Skeletal muscle cell (primary cell): ENCODE measurements at regions not wholly inside any gene's neighbourhood (a gene's known extent, or its start where the extent isn't known, plus 50 kb on each side); places are given as distances from the start of the nearest gene placed in this dataset.

Experiments used
- DNase-seq: peaks from one replicate; pipeline ENCODE4 v3.0.0-alpha.2; 2010; ENCODE audit warnings: low read depth
- H3K4me3 ChIP-seq: 2 replicates; pipeline ENCODE4 v1.5.1; 2011; ENCODE audit warnings: low read depth, mild to moderate bottlenecking, control low read depth, low read length, moderate library complexity

DNA sequence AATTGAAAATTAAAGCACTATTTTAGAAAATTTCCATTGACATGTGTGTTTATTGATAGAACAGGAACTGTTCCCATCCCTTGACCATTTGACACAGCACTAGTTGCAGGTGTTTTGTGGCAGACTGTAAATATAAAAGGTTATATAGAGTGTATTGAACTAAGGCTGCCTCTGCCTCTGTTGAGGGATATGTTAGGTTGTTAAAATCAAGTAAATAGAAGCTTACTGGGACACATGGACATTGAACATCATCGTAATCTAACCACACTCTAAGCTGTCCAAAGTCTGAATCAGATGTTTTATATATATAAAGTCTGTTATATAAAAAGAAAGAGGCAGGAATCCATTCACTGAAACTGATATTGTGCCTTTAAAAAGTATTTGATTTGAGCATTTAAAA lies 308.1 kb upstream of the PKN2 start:
- DNase-seq = no peak
- no peak overlapping the region for H3K4me3 ChIP-seq

DNA sequence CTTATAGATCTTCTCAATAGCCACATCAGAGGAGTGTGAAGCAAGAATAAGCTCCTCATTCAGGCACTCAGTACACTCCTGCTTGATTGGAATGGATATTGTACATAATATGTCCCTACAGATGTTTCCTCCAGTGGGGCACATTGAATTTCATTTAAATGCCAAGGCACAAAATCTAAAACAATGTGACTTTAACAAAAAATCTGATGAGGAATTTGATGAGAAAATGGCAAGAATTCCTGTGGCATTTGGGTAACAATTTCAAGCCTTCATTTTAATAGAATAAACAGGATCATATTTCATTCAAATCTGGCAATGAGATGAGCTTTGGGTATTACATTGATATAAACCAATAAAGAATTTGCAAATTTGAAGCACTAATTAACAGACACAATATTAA lies 307.7 kb upstream of the PKN2 start:
- no peak overlapping the region for H3K4me3 ChIP-seq
- DNase-seq = no peak

DNA sequence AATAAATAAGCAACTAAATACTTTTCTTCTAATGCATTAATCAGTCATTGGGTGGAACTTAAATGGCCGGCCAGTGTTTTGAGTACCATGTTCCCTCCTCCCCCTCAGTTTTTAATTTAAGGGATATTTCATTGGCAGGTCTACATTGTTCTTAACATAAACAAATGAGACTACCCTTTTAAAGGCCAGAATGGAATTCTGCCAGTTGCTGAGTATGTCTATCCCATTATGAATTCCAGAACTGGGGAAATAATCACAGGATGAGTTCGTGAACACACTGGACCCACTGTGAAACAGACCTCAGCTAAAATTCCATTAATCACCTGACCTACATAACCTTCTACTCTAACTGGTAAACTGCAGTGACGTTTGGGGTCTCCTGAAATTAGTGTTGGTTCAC lies 305.5 kb upstream of the PKN2 start:
- no peak for DNase-seq
- H3K4me3 ChIP-seq = no peak overlapping the region

DNA sequence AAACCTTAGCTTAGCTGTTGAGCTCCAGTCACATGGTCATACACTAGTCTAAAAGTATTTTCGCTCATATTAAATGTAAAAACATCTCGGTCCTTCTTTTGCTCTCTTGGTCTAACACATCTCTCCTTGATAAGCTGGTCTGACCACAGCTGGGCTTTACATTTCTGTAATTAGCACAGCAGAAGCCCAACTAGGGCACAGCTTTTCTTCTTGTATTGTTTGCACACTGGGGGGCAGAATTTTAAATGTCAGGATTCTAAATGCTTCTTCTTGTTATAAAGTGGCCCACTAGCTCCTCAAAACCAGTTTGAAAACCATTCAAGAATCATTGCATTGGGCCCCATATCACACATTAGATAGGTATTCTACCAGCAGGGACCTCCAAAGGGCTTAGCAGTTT lies 289.1 kb upstream of the PKN2 start:
- no peak overlapping the region for H3K4me3 ChIP-seq
- no peak for DNase-seq

DNA sequence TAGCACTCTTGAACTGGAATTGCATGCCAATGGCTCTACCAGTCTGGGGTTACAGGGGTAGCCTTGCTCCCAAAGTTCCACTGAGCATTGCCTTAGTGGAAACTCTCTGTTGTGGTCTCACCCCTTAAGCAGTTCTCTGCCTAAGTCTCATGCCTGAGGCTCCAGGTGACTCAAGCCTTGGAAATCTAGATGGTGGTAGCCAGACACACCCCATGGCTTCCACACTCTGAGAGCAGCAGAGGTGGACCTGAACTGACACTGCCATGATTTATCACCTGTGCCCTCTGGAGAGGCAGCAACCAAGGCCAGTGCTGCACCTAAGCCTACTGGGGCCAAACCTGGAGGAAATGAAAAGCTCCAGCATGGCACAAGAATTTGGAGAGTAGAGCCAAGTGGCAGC lies 285.7 kb upstream of the PKN2 start:
- no peak for DNase-seq
- H3K4me3 ChIP-seq = no peak overlapping the region

DNA sequence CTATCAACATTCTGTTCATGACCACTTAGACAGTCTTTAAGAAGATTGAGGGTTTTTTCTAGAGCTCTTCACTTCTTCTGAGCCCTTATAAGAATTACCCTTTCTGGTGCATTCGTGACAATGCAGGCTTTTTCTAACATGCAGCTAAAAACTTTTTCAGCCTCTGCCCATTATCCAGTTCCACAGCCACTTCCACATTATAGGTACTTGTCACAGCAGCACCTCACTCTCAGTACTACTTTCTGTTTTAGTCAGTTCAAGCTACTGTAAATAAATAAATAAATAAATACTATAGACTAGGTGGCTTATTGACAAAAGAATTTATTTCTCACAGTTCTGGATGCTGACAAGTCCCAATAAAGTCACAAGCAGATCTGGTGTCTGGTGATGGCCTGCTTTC lies 284.4 kb upstream of the PKN2 start:
- no peak overlapping the region for H3K4me3 ChIP-seq
- DNase-seq = no peak

DNA sequence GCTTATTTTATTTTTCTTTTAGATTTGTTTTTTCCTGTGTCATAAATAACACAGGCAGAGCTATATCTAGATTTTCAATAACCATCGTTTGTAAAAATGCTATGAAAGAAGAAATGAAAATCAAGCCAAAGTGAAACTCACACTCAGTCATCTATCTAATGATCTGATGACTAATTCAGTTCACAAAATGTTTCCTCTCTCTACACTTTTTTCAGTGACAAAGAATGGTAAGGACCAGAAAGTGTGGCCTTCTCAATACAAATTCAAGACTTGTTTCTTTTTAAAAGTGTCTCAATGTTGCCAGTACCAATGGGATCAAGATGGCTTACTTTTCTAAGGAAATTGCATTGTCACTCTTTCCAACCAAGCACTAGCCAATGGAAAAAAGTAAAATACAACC lies 282.8 kb upstream of the PKN2 start:
- DNase-seq = no peak
- no peak overlapping the region for H3K4me3 ChIP-seq

DNA sequence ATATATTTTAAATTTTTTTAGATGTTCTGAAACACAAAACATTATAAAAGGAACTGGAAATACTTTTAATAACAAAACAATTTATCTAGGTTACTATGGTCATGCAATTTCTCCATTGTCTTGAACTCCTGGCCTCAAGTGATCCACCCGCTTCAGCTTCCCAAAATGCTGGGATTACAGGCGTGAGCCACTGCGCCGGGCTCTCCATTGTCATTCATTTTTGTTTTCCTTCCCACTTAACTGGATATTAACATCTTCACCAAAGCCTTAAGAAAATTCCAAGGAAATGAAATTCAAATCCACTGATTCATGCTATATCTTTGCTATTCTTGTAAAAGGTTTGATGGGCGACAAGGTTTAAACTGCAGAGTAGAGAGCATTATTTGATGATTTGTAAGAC lies 279.5 kb upstream of the PKN2 start:
- DNase-seq = no peak
- no peak overlapping the region for H3K4me3 ChIP-seq

DNA sequence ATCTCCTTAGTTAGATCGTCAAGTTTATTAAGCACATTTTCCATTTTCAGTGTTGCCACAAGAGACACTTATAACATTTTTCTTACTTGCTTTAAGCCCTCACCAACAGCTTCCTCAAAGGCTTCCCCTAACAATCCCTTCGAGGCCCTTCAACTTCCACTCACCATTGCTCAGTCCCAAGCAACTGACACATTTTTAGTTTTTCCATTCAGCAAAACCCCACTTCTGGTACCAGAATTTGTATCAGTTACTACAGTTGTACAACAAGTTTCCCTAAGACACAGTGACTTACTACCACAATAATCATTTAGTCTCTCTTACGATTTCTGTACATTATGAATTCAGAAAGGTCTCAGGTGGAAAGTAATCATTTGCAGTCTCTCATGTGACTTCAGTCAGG lies 276.8 kb upstream of the PKN2 start:
- H3K4me3 ChIP-seq = no peak overlapping the region
- no peak for DNase-seq

DNA sequence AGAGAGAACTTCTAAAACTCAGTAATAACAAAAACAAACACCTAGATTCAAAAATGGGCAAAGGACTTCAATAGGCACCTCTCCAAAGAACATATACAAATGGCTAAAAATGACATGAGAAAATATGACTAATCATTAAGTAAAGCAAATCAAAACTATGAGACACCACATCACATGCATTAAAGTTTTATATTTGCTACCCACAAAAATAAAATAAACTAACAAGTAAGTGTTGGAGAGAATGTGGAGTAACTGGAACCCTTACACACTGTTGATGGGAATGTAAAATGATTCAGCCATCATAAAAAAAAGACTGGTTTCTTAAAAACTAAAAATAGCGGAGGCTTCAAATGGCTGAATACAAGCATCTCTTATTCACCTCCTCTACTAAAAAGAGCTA lies 262.1 kb upstream of the PKN2 start:
- DNase-seq = no peak
- H3K4me3 ChIP-seq = no peak overlapping the region

DNA sequence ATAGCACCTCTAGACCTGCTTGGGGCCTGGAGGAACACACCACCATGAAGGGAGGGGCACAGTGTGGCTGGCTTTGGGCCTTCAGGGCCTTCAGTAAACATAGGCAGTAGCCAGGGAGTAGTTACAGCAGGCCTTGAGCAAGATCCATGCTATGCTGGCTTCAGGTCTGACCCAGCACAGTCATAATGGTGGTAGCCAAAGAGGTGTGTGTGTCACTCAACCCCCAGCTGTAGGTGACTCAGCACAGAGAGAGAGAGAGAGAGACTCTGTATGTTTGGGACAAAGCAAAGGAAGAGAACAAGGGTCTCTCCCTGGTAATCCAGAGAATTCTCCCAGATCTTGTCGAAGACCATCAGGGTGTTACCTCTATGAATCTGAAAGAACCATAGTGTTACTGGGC lies 250.5 kb upstream of the PKN2 start:
- H3K4me3 ChIP-seq = no peak overlapping the region
- DNase-seq = no peak

DNA sequence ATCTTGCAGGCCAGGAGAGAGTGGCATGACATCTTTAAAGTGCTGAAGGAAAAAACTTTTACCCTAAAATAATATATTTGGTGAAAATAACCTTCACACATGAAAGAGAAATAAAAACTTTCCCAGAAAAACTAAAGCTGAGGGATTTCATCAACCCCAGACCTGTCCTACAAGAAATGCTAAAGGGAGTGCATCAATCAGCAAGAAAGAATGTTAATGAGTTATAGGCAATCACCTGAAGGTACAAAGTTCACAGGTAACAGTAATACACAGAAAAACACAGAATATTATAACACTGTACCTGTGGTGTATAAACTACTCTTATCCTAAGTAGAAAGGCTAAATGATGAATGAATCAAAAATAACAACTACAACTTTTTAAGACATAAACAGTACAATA lies 249.2 kb upstream of the PKN2 start:
- DNase-seq = no peak
- no peak overlapping the region for H3K4me3 ChIP-seq

DNA sequence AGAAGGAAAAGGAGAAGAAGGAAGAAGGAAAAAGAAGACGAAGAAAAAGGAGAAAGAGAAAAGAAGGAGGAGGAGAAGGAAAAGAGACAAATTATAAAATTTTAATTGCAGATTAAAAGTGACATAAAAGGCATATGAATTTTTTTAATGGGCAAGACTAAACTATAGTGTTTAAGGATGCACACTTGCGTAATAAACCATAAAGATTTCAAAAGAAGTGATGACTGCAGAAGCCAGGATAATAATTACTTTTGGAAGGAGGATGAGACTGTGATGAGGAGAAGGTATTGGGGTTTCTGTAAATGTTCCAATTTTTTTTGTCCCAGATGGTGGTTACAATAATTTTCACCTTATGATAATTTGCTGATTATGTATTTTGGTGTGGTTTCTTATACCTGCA lies 243.1 kb upstream of the PKN2 start:
- DNase-seq = no peak

DNA sequence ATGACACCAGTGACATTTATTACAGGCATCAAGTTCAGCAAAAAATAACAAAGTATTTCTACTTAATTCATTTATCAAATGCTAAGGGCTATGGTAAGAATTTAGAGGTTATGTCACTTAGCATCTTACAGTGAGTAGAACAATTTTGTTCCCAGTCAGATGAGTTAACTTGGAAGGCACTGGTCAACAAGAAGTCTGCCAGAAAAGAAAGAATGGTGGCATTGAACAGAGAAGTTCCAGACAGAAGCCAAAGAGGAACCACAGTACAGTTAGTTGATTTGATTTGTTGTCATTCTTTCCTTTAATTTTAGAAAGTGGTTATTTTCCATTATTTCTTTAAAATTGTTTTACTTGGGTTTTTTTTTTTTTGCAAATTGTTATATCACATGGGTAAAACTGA lies 232.2 kb upstream of the PKN2 start:
- no peak overlapping the region for H3K4me3 ChIP-seq
- no peak for DNase-seq

More for the DNA sequence above, 243.1 kb upstream of the PKN2 start:
- H3K4me3 ChIP-seq = no peak overlapping the region

DNA sequence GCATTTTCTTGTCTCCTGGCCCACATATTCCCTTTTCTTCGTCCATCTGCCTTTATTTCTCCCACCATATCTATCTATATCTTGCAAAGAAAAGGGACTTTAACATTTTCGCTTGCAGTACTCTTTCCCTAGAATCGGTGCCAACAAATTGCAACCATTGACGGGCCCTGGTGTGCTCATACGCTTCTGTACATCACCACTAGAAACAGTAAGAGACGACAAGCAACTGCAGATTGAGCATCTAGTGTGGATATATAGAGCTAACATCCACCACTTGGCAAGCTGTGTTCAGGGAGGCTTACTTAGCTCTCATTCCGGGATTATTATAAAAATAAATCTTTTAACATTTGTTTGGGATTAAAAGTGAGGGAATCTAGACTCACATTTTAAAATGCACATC lies 230.8 kb upstream of the PKN2 start:
- no peak overlapping the region for H3K4me3 ChIP-seq
- no peak for DNase-seq

DNA sequence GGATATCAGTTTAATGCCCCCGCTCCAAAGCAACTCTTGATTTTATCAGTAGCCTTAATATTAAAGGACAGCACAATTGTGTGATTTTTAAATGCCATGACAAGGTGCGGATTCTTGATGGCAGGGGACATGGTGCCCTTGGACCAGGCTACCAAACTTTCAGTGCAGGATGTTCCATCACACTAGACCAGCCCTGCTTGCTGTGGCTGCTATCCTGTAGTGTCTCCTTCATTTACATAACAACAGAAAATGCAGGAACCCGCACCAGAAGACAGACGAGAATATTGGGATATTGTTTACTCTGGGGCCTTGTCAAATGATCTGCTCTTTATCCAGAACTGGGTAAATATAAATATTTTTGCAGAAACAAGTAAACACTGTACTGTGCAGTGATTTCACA lies 229.3 kb upstream of the PKN2 start:
- H3K4me3 ChIP-seq = no peak overlapping the region
- DNase-seq = no peak

DNA sequence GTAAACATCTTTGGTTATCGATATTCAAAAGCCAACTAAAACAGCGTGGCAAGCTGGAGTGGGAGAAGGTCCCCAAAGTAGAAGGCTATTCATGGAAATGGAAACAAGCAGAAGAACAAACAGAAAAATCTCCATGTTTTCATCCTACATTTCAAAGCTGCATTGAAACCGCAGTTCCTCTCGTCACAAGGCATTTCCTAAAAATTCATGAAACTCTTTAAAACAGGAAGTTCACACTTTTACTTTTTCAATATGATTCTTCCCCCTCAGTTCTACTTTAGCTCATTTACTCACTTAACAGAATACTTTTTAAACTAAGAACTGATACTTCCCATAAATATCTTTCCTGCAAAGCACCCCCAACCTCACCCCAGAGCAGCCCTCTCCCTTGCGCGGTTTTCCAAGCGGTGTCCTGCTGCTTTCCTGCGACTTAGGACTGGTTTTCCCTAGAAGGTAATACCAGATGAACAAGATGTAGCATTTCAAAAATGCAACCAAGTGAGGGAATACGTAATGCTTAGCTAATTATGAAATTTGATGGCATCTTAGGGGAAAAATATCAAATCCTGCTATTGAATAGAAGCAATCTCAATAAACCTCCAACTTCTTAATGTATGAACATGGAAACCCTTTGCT lies 228.3 kb upstream of the PKN2 start:
- no peak overlapping the region for H3K4me3 ChIP-seq
- no peak for DNase-seq

DNA sequence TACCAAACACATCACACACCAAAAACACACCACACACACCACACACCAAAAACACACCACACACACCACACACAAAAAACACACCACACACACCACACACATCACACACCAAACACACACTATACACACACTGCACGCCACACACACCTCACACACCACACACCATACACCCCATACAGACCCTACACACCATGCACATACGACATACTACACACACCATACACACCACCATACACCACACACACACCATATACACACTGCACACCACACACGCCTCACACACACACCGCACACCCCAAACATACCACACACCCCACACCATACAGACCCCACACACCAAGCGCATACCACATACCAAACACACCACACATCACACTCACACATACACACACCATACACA lies 226.9 kb upstream of the PKN2 start:
- no peak overlapping the region for H3K4me3 ChIP-seq
- DNase-seq = no peak

DNA sequence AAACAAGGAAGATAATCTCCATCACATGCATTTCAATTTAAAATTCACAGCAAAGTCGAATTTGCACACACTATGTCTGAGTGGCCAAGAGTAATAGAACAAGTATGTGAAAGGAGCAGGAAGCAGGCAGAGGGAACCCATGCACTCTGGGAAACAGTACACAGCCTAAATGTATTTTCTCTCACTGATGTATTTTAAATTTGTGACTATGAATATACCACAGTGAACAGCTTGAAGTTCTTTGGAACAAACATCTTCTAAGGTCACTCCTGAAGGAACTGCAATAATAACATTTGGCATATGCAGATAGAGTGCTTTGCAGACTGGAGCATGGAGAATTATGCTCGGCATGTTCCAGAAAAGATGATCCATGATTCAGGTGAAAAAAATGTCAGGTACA lies 223.1 kb upstream of the PKN2 start:
- no peak overlapping the region for H3K4me3 ChIP-seq
- DNase-seq = no peak

DNA sequence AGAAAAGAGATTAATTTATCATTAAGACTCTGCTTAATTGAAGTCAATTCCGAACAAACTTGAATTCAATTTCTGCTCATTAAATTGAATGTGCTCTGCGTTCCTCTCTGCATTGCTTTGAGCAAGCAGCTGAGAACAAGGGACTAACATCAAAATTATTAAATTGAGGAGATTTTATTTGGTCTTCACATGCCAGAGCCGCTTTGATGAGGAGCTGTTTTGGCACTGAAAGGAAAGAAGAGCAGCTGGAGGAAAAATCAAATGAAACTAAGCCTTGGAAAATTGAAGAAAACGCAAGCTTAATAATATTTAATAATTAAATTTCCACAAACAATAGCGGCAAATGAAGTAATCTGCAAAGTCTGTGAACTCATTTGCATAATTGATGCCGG lies 222.0 kb upstream of the PKN2 start:
- H3K4me3 ChIP-seq = peak overlapping the region; percentile 49

DNA sequence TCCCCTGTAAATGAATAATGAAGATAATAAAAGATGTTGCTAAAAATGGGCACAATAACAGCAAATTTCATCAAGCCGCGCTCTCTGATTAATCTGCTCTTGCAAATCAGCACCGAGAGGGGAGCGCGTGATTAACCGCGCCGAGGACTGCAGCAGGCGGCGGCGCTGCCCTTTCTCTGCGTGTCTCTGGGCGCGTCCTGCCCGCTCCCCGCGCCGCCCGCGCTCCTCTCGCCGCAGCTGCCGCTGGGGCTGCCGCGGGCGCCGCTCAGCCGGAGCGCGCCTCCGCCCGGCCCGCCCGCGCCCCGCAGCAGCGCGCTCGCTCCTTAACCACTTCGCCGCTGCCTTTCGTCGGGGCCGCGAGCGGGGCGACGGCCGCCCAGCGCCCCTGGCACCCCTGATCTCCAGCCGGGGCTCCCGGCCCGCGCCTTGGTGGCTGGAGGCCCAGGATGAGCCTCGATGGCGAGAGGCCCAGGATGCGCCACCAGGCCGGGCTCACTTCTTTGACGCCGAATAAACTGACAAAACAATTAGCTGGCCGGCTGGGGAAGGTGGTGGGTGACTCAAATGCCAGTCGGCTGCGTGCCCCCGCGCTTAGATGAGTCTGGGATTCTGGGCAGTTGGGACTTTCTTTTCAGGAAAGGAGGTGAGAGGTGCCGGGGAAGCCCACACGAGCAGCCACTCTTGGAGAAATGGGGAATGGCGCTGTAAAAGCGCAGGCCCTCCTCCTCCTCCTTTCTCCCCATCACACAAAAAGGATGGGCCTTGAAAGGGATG lies 221.4 kb upstream of the PKN2 start:
- peak overlapping the region; percentile 49 for H3K4me3 ChIP-seq
- no peak for DNase-seq

More for the DNA sequence above, 222.0 kb upstream of the PKN2 start:
- DNase-seq = no peak
